Transverse colon (tissue), 4 donors: ENCODE measurements at regions not wholly inside any gene's neighbourhood (a gene's known extent, or its start where the extent isn't known, plus 50 kb on each side); places are given as distances from the start of the nearest gene placed in this dataset.

Source experiments
- DNase-seq: peaks from one replicate; pipeline ENCODE4 v3.0.0-alpha.2; 2019
- H3K27ac ChIP-seq, 4 donors: fragments of 200-600 bp; sonication (generic); 2 replicates each; pipeline ENCODE4 v1.5.1; 2016 to 2018; ENCODE audit warnings: inconsistent platforms in 4 of 4
- H3K27me3 ChIP-seq: fragments of 200-600 bp; sonication (generic); 2 replicates; pipeline ENCODE4 v1.5.1; 2017; ENCODE audit warnings: inconsistent platforms
- H3K36me3 ChIP-seq, 4 donors: fragments of 200-600 bp; sonication (generic); 2 replicates each; pipeline ENCODE4 v1.5.1; 2017 to 2019; ENCODE audit warnings: inconsistent platforms in 4 of 4
- H3K4me1 ChIP-seq, 4 donors: fragments of 200-600 bp; sonication (generic); 2 replicates each; pipeline ENCODE4 v1.5.1; 2017 to 2020; ENCODE audit warnings: inconsistent platforms in 4 of 4
- H3K4me3 ChIP-seq, 4 donors: fragments of 200-600 bp; sonication (generic); 1 replicate in 1 of 4; 2 replicates in 3 of 4; pipeline versions ENCODE4 v1.5.1 to v1.6.1; 2017 to 2019; ENCODE audit warnings: inconsistent platforms in 4 of 4
- H3K9me3 ChIP-seq, 2 donors: fragments of 200-600 bp; sonication (generic); 2 replicates each; pipeline ENCODE4 v1.5.1; 2017 to 2019; ENCODE audit warnings: inconsistent platforms in 2 of 2
- EP300 ChIP-seq: sonication (generic); formaldehyde crosslinking; IDR thresholded peaks from one replicate; pipeline ENCODE4 v1.6.1; 2017; ENCODE audit warnings: antibody characterized with exemption, low read depth
- POLR2A ChIP-seq: fragments of 450-650 bp; IDR thresholded peaks from one replicate; pipeline ENCODE4 v1.6.1; 2016; ENCODE audit warnings: antibody characterized with exemption, mild to moderate bottlenecking, moderate library complexity
- POLR2AphosphoS5 ChIP-seq, 3 donors: sonication (generic); formaldehyde crosslinking; IDR thresholded peaks; one replicate each; pipeline ENCODE4 v1.6.1; 2016; ENCODE audit warnings: antibody characterized with exemption in 3 of 3
- WGBS, 2 donors: methylation state at CpG; one replicate each; pipeline ENCODE4 v1.1.5; 2018; ENCODE audit warnings: low coverage in 1 of 2; 5-methylcytosine and 5-hydroxymethylcytosine counted together
- in situ Hi-C, 4 donors: fragments of 200-750 bp; cut with MboI; loops; one replicate each; pipeline versions ENCODE4 v1.15.0 to v1.15.1; 2017; ENCODE audit warnings: low sequenced_read_pairs in 3 of 4, low pct_ligation_motif_present in 1 of 4, low pct_unique_long_range_greater_than_20kb in 1 of 4
- intact Hi-C: fragments of 100-400 bp; cut with DNase I; formaldehyde crosslinking; loops from one replicate; pipeline ENCODE4 v1.15.1; 2023; ENCODE audit warnings: low total_unique reads
- TF ChIP-seq, protein P1 (sequence below), 5 experiments: fragments of 200-600 bp in 3 of 5; fragments of 450-650 bp in 2 of 5; sonication (generic) in 3 of 5; IDR thresholded peaks; 1 replicate in 2 of 5; 2 replicates in 3 of 5; pipeline ENCODE4 v1.5.1; 2016 to 2017; ENCODE audit warnings: antibody characterized with exemption in 5 of 5, inconsistent platforms in 3 of 5, mild to moderate bottlenecking in 2 of 5, moderate library complexity in 1 of 5

GRCh38 chr18:51952844-51953243, 387.2 kb upstream of the DCC start:
- Histone ChIP-seq H3K27ac (no peak overlapping the region), H3K4me1 (no peaks in the 10 kb centered on the region), H3K27me3 (no peaks in the 10 kb centered on the region), H3K4me3 (no peak overlapping the region), H3K9me3 (no peaks in the 10 kb centered on the region), H3K36me3 (no peaks in the 10 kb centered on the region)
- TF ChIP-seq EP300 (no peak), POLR2A (no peak), POLR2AphosphoS5 (IDR thresholded peaks at IDR 0.05) (no peak)
- TF ChIP-seq, protein P1, sequence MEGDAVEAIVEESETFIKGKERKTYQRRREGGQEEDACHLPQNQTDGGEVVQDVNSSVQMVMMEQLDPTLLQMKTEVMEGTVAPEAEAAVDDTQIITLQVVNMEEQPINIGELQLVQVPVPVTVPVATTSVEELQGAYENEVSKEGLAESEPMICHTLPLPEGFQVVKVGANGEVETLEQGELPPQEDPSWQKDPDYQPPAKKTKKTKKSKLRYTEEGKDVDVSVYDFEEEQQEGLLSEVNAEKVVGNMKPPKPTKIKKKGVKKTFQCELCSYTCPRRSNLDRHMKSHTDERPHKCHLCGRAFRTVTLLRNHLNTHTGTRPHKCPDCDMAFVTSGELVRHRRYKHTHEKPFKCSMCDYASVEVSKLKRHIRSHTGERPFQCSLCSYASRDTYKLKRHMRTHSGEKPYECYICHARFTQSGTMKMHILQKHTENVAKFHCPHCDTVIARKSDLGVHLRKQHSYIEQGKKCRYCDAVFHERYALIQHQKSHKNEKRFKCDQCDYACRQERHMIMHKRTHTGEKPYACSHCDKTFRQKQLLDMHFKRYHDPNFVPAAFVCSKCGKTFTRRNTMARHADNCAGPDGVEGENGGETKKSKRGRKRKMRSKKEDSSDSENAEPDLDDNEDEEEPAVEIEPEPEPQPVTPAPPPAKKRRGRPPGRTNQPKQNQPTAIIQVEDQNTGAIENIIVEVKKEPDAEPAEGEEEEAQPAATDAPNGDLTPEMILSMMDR (IDR thresholded peaks at IDR 0.05), result no peak
- intact Hi-C loops (no loop called here), in situ Hi-C loops (no loop called here)
- 68% methylated on average over 2 of the region's 2 CpGs; no CpG with 5 or more reads in 1 of the 2 donors for WGBS, 2 donors
- no peak for DNase-seq

GRCh38 chr18:51953521-51953920, 386.5 kb upstream of the DCC start:
- no peak overlapping the region for H3K27ac ChIP-seq
- H3K9me3 ChIP-seq, result no peaks in the 10 kb centered on the region
- TF ChIP-seq POLR2A, result no peak
- TF ChIP-seq, protein P1 (IDR thresholded peaks at IDR 0.05), result no peak
- no peak for TF ChIP-seq POLR2AphosphoS5 (IDR thresholded peaks at IDR 0.05)
- TF ChIP-seq EP300, result no peak
- 70% methylated on average over 3 of the region's 3 CpGs; no CpG with 5 or more reads in 1 of the 2 donors for WGBS, 2 donors
- no peaks in the 10 kb centered on the region for H3K27me3 ChIP-seq
- H3K4me1 ChIP-seq, result no peaks in the 10 kb centered on the region
- H3K36me3 ChIP-seq, result no peaks in the 10 kb centered on the region
- H3K4me3 ChIP-seq, result no peak overlapping the region
- in situ Hi-C loops, result no loop called here
- intact Hi-C loops, result no loop called here
- DNase-seq, result no peak

DNA sequence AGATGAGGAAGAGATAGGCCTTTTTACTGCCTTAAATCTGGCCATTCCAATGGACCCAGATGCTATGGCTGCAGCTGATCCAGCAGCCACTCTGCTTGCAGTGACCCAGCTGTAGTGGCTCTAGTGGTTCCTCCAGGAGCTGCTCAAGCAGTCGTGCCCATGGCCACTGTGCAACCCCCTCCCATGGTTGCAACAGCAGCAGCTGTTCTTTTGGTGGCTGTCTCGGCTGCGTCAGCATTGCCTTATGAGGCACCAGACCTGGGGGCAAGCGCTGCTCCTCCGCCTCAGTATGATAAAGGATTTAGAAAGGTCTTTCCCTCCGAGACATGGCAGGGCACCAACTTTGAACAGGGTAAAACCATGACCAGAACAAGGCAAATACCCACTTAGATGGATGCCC, 384.9 kb upstream of the DCC start:
- Histone ChIP-seq H3K4me1 (no peaks in the 10 kb centered on the region), H3K27me3 (no peaks in the 10 kb centered on the region), H3K36me3 (no peaks in the 10 kb centered on the region), H3K4me3 (no peak overlapping the region), H3K9me3 (no peaks in the 10 kb centered on the region), H3K27ac (no peak overlapping the region)
- intact Hi-C loops (no loop called here), in situ Hi-C loops (no loop called here)
- TF ChIP-seq POLR2A, result no peak
- no peak for TF ChIP-seq POLR2AphosphoS5 (IDR thresholded peaks at IDR 0.05)
- TF ChIP-seq EP300, result no peak
- TF ChIP-seq, protein P1 (IDR thresholded peaks at IDR 0.05), result no peak
- 78% methylated on average over 6 of the region's 6 CpGs; no CpG with 5 or more reads in 1 of the 2 donors for WGBS, 2 donors
- no peak for DNase-seq

GRCh38 chr18:51957001-51957400, 383.0 kb upstream of the DCC start:
- Histone ChIP-seq H3K4me1 (no peaks in the 10 kb centered on the region), H3K9me3 (no peaks in the 10 kb centered on the region), H3K4me3 (no peak overlapping the region), H3K27me3 (no peaks in the 10 kb centered on the region), H3K36me3 (no peaks in the 10 kb centered on the region), H3K27ac (no peak overlapping the region)
- intact Hi-C loops (no loop called here), in situ Hi-C loops (no loop called here)
- TF ChIP-seq EP300, result no peak
- no peak for TF ChIP-seq POLR2A
- TF ChIP-seq, protein P1 (IDR thresholded peaks at IDR 0.05), result no peak
- TF ChIP-seq POLR2AphosphoS5 (IDR thresholded peaks at IDR 0.05), result no peak
- DNase-seq, result no peak
- WGBS, 2 donors, result 76 to 100% methylated on average over 3 to 4 of the region's 4 CpGs
